ENCODE measurements at regions not wholly inside any gene's neighbourhood (a gene's known extent, or its start where the extent isn't known, plus 50 kb on each side); places are given as distances from the start of the nearest gene placed in this dataset.

- no peak for TF ChIP-seq ZNF335 (tag by site-specific recombination; conservative IDR thresholded peaks at IDR 0.05)
- TF ChIP-seq ZNF121 (tag by site-specific recombination; IDR thresholded peaks at IDR 0.05) = no peak
- TF ChIP-seq PRDM4 (tag by site-specific recombination; IDR thresholded peaks at IDR 0.05) = no peak
- no peak for TF ChIP-seq ZNF529 (tag by site-specific recombination; IDR thresholded peaks at IDR 0.05; ENCODE audit: insufficient replicate concordance)
- no peak for TF ChIP-seq ZNF302 (tag by site-specific recombination; IDR thresholded peaks at IDR 0.05; ENCODE audit: low read depth)
- no peak for TF ChIP-seq CTCF (tag by site-specific recombination; IDR thresholded peaks at IDR 0.05)
- TF ChIP-seq ZNF24 (tag by site-specific recombination; IDR thresholded peaks at IDR 0.05) = no peak
These were observed 95.1 kb upstream of the EXOC2 start for GRCh38 chr6:788058-788457.
